Smooth muscle cell (in vitro differentiated cells): ENCODE measurements at regions not wholly inside any gene's neighbourhood (a gene's known extent, or its start where the extent isn't known, plus 50 kb on each side); places are given as distances from the start of the nearest gene placed in this dataset.

Experiments
- DNase-seq: peaks from one replicate; lab custom pipeline; 2025; ENCODE audit not compliant: unreplicated experiment; lab: John Stamatoyannopoulos, UW
- H2AFZ ChIP-seq: fragments of 200-600 bp; sonication (generic); 2 replicates; pipeline ENCODE4 v1.6.0; 2016; ENCODE audit warnings: antibody characterized with exemption, low read depth, mild to moderate bottlenecking
- H3F3A ChIP-seq: fragments of 200-600 bp; sonication (generic); 2 replicates; pipeline ENCODE4 v1.6.0; 2017; ENCODE audit warnings: antibody characterized with exemption, low read depth
- H3K27ac ChIP-seq: fragments of 200-600 bp; sonication (generic); 2 replicates; pipeline ENCODE4 v1.5.1; 2016; ENCODE audit warnings: low read depth, mild to moderate bottlenecking
- H3K27me3 ChIP-seq: fragments of 200-600 bp; sonication (generic); 2 replicates; pipeline ENCODE4 v1.6.1; 2016; ENCODE audit warnings: low read depth, mild to moderate bottlenecking
- H3K36me3 ChIP-seq: fragments of 200-600 bp; sonication (generic); 2 replicates; pipeline ENCODE4 v1.5.1; 2016; ENCODE audit warnings: low read depth
- H3K4me1 ChIP-seq: fragments of 200-600 bp; sonication (generic); 2 replicates; pipeline ENCODE4 v1.5.1; 2016; ENCODE audit warnings: low read depth
- H3K4me2 ChIP-seq: fragments of 200-600 bp; sonication (generic); 2 replicates; pipeline ENCODE4 v1.6.0; 2016; ENCODE audit warnings: mild to moderate bottlenecking
- H3K4me3 ChIP-seq: fragments of 200-600 bp; sonication (generic); 2 replicates; pipeline ENCODE4 v1.5.1; 2016; ENCODE audit warnings: mild to moderate bottlenecking
- H3K79me2 ChIP-seq: fragments of 200-600 bp; sonication (generic); 2 replicates; pipeline ENCODE4 v1.6.0; 2016; ENCODE audit warnings: low read depth, mild to moderate bottlenecking
- H3K9ac ChIP-seq: fragments of 200-600 bp; sonication (generic); 2 replicates; pipeline ENCODE4 v1.6.0; 2016; ENCODE audit warnings: low read depth
- H3K9me3 ChIP-seq: fragments of 200-600 bp; sonication (generic); replicated peaks from 2 replicates; pipeline ENCODE4 v1.5.1; 2016; ENCODE audit warnings: low read depth
- H4K20me1 ChIP-seq: fragments of 200-600 bp; sonication (generic); 2 replicates; pipeline ENCODE4 v1.6.0; 2016; ENCODE audit warnings: low read depth
- CTCF ChIP-seq: fragments of 200-600 bp; sonication (generic); IDR thresholded peaks from 2 replicates; pipeline ENCODE4 v1.5.1; 2017; ENCODE audit warnings: borderline replicate concordance, mild to moderate bottlenecking, antibody characterized with exemption; ENCODE audit not compliant: insufficient read depth, poor library complexity, severe bottlenecking
- WGBS: methylation state at CpG from one replicate; pipeline ENCODE4 v1.1.7; 2016; ENCODE audit warnings: low lambda C conversion rate; 5-methylcytosine and 5-hydroxymethylcytosine counted together

- Histone ChIP-seq H2AFZ (peak overlapping the region; percentile 1), H3K27me3 (no peaks in the 10 kb centered on the region), H4K20me1 (no peaks in the 10 kb centered on the region), H3K4me1 (peaks cover 9% of the 10 kb centered on the region), H3F3A (peaks cover 5% of the 10 kb centered on the region), H3K79me2 (no peaks in the 10 kb centered on the region), H3K36me3 (no peaks in the 10 kb centered on the region), H3K9me3 (no peaks in the 10 kb centered on the region), H3K4me2 (peak overlapping the region; percentile 4), H3K4me3 (no peak overlapping the region), H3K9ac (no peak overlapping the region), H3K27ac (no peak overlapping the region)
- 40% methylated on average over 2 of the region's 2 CpGs for WGBS
- no peak for DNase-seq
- TF ChIP-seq CTCF, result no peak
These were observed 88.9 kb upstream of the RPL34 start for GRCh38 chr4:108531461-108531860.

GRCh38 chr4:108529984-108530905, 90.1 kb upstream of the RPL34 start:
- H3K79me2 ChIP-seq, result no peaks in the 10 kb centered on the region
- peak overlapping the region; percentile 1 for H2AFZ ChIP-seq
- H3F3A ChIP-seq, result peaks cover 5% of the 10 kb centered on the region
- no peaks in the 10 kb centered on the region for H3K36me3 ChIP-seq
- no peak for DNase-seq
- H3K4me3 ChIP-seq, result no peak overlapping the region
- H3K27ac ChIP-seq, result no peak overlapping the region
- H3K9ac ChIP-seq, result no peak overlapping the region
- no peaks in the 10 kb centered on the region for H3K9me3 ChIP-seq
- 90% methylated on average over 8 of the region's 8 CpGs for WGBS
- no peaks in the 10 kb centered on the region for H4K20me1 ChIP-seq
- H3K27me3 ChIP-seq, result no peaks in the 10 kb centered on the region
- no peak for TF ChIP-seq CTCF
- peaks cover 9% of the 10 kb centered on the region for H3K4me1 ChIP-seq
- no peak overlapping the region for H3K4me2 ChIP-seq

- H3K4me1 ChIP-seq, result peaks cover 9% of the 10 kb centered on the region
These were observed 91.3 kb upstream of the RPL34 start for GRCh38 chr4:108529102-108529501.

More at GRCh38 chr4:108529102-108529501, 91.3 kb upstream of the RPL34 start:
- H4K20me1 ChIP-seq, result no peaks in the 10 kb centered on the region
- H3K4me3 ChIP-seq, result no peak overlapping the region
- H3K9ac ChIP-seq, result no peak overlapping the region
- H3K27me3 ChIP-seq, result no peaks in the 10 kb centered on the region
- no peak overlapping the region for H2AFZ ChIP-seq
- H3K79me2 ChIP-seq, result no peaks in the 10 kb centered on the region
- no peak overlapping the region for H3K4me2 ChIP-seq
- H3F3A ChIP-seq, result peaks cover 3% of the 10 kb centered on the region
- 82% methylated on average over 1 of the region's 1 CpG for WGBS
- no peaks in the 10 kb centered on the region for H3K9me3 ChIP-seq
- H3K27ac ChIP-seq, result no peak overlapping the region
- TF ChIP-seq CTCF, result no peak
- no peak for DNase-seq
- no peaks in the 10 kb centered on the region for H3K36me3 ChIP-seq
